Mesenchymal stem cell (in vitro differentiated cells and primary cell): ENCODE measurements at regions not wholly inside any gene's neighbourhood (a gene's known extent, or its start where the extent isn't known, plus 50 kb on each side); places are given as distances from the start of the nearest gene placed in this dataset.

Experiments
- DNase-seq: peaks from one replicate; pipeline ENCODE4 v3.0.0-alpha.2; 2013
- H2AFZ ChIP-seq: one replicate; pipeline ENCODE4 v1.6.1; 2013; ENCODE audit warnings: low read depth, mild to moderate bottlenecking, control low read depth, inconsistent platforms, low read length, moderate library complexity
- H2AK5ac ChIP-seq: 2 replicates; pipeline ENCODE4 v1.6.1; 2013; ENCODE audit warnings: low read length, moderate library complexity, mild to moderate bottlenecking, inconsistent platforms; ENCODE audit not compliant: severe bottlenecking
- H2BK120ac ChIP-seq: one replicate; pipeline ENCODE4 v1.6.1; 2013; ENCODE audit warnings: low read depth, mild to moderate bottlenecking, inconsistent platforms, low read length, moderate library complexity
- H2BK12ac ChIP-seq, 2 experiments: one replicate each; pipeline ENCODE4 v1.6.1; 2013; ENCODE audit warnings: inconsistent platforms in 2 of 2, low read length in 2 of 2, mild to moderate bottlenecking in 2 of 2, moderate library complexity in 2 of 2, control low read depth in 1 of 2
- H2BK15ac ChIP-seq: one replicate; pipeline ENCODE4 v1.6.1; 2013; ENCODE audit warnings: mild to moderate bottlenecking, low read depth, inconsistent platforms; ENCODE audit not compliant: poor library complexity, severe bottlenecking
- H2BK5ac ChIP-seq: 2 replicates; pipeline ENCODE4 v1.6.1; 2013; ENCODE audit warnings: low read depth, mild to moderate bottlenecking, low read length, control low read depth, inconsistent platforms; ENCODE audit not compliant: poor library complexity, severe bottlenecking
- H3K14ac ChIP-seq, 2 experiments: one replicate each; pipeline ENCODE4 v1.6.1; 2013; ENCODE audit warnings: inconsistent platforms in 2 of 2, low read length in 2 of 2, control low read depth in 1 of 2, mild to moderate bottlenecking in 1 of 2, moderate library complexity in 1 of 2
- H3K18ac ChIP-seq, 2 experiments: one replicate each; pipeline ENCODE4 v1.6.1; 2013; ENCODE audit warnings: inconsistent platforms in 2 of 2, low read length in 2 of 2, control low read depth in 1 of 2, low read depth in 1 of 2, mild to moderate bottlenecking in 1 of 2
- H3K23ac ChIP-seq, 2 experiments: one replicate each; pipeline ENCODE4 v1.6.1; 2013; ENCODE audit warnings: inconsistent platforms in 2 of 2, low read length in 2 of 2, mild to moderate bottlenecking in 2 of 2, moderate library complexity in 2 of 2, control low read depth in 1 of 2
- H3K27ac ChIP-seq: 2 replicates; pipeline ENCODE4 v1.5.1; 2013; ENCODE audit warnings: mild to moderate bottlenecking, moderate library complexity, low read length, control low read depth, inconsistent platforms; ENCODE audit not compliant: poor library complexity, severe bottlenecking
- H3K27me3 ChIP-seq, 2 experiments: 2 replicates each; pipeline versions ENCODE4 v1.6.1 to v1.7.0; 2013; ENCODE audit warnings: low read length in 2 of 2, mild to moderate bottlenecking in 2 of 2, moderate library complexity in 2 of 2, control low read depth in 1 of 2, inconsistent platforms in 1 of 2; ENCODE audit not compliant: control insufficient read depth in 1 of 2, insufficient read depth in 1 of 2
- H3K36me3 ChIP-seq, 2 experiments: 2 replicates each; pipeline versions ENCODE4 v1.6.1 to v1.7.0; 2013; ENCODE audit warnings: low read length in 2 of 2, control low read depth in 1 of 2, inconsistent platforms in 1 of 2, low read depth in 1 of 2, mild to moderate bottlenecking in 1 of 2; ENCODE audit not compliant: insufficient read depth in 2 of 2, control insufficient read depth in 1 of 2
- H3K4ac ChIP-seq, 2 experiments: one replicate each; pipeline ENCODE4 v1.6.1; 2013; ENCODE audit warnings: inconsistent platforms in 2 of 2, low read length in 2 of 2, mild to moderate bottlenecking in 2 of 2, moderate library complexity in 2 of 2, control low read depth in 1 of 2, low read depth in 1 of 2
- H3K4me1 ChIP-seq: 2 replicates; pipeline ENCODE4 v1.6.1; 2013; ENCODE audit warnings: low read depth, low read length, control low read depth; ENCODE audit not compliant: control insufficient read depth, insufficient read depth
- H3K4me2 ChIP-seq: 2 replicates; pipeline ENCODE4 v1.6.1; 2013; ENCODE audit warnings: low read length, mild to moderate bottlenecking, inconsistent platforms; ENCODE audit not compliant: poor library complexity, severe bottlenecking
- H3K4me3 ChIP-seq, 2 experiments: 2 replicates each; pipeline versions ENCODE4 v1.5.1 to v1.7.0; 2013; ENCODE audit warnings: low read length in 2 of 2, mild to moderate bottlenecking in 2 of 2, control low read depth in 1 of 2, low read depth in 1 of 2; ENCODE audit not compliant: insufficient read depth in 1 of 2
- H3K79me1 ChIP-seq: replicated peaks from 2 replicates; pipeline ENCODE4 v1.6.1; 2013; ENCODE audit warnings: mild to moderate bottlenecking, control low read depth, low read length, inconsistent platforms; ENCODE audit not compliant: poor library complexity, severe bottlenecking
- H3K9ac ChIP-seq: 2 replicates; pipeline ENCODE4 v1.7.0; 2013; ENCODE audit warnings: mild to moderate bottlenecking, low read length, moderate library complexity
- H3K9me3 ChIP-seq: 2 replicates; pipeline ENCODE4 v1.7.0; 2013; ENCODE audit warnings: mild to moderate bottlenecking, low read length; ENCODE audit not compliant: control insufficient read depth
- H4K8ac ChIP-seq: one replicate; pipeline ENCODE4 v1.6.1; 2013; ENCODE audit warnings: inconsistent platforms, mild to moderate bottlenecking, low read length, moderate library complexity
- H4K91ac ChIP-seq: one replicate; pipeline ENCODE4 v1.6.1; 2013; ENCODE audit warnings: mild to moderate bottlenecking, low read length, inconsistent platforms
- WGBS: methylation state at CpG from one replicate; pipeline ENCODE4 v1.1.7; 2013; ENCODE audit warnings: mixed read lengths; 5-methylcytosine and 5-hydroxymethylcytosine counted together

DNA sequence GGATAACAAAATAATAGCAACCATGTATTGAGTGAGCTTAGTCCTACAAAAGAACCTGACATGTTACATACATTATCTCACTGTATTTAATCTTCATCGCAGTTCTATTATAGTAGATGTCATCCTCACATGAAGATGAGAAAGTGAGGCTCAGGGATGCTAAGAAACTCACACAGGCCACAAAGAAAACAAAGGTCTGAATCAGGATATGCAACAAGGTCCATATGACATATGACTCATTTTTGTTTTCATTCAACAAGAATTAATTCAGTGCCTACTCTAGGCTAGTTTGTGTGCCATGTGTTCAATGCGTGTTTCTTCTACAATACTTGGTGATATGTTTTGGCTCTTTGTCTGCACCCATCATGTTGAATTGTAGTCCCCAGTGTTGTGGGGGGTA lies 219.7 kb upstream of the EPHA4 start:
- H3K4me3 ChIP-seq, result no peak overlapping the region
- H4K91ac ChIP-seq, result no peak overlapping the region
- H3K18ac ChIP-seq, result no peak overlapping the region
- H2BK5ac ChIP-seq, result no peak overlapping the region
- no peak overlapping the region for H3K27ac ChIP-seq
- H3K79me1 ChIP-seq, result no peaks in the 10 kb centered on the region
- H3K23ac ChIP-seq, result no peak overlapping the region
- WGBS, result 100% methylated on average over 2 of the region's 2 CpGs
- no peaks in the 10 kb centered on the region for H3K36me3 ChIP-seq
- H3K27me3 ChIP-seq, result no peaks in the 10 kb centered on the region
- H3K4ac ChIP-seq, result no peak overlapping the region
- no peak overlapping the region for H3K4me2 ChIP-seq
- no peak overlapping the region for H2BK15ac ChIP-seq
- no peak for DNase-seq
- H4K8ac ChIP-seq, result no peak overlapping the region
- H2AFZ ChIP-seq, result no peak overlapping the region
- H3K9ac ChIP-seq, result no peak overlapping the region
- H3K4me1 ChIP-seq, result peaks cover 4% of the 10 kb centered on the region
- no peaks in the 10 kb centered on the region for H3K9me3 ChIP-seq
- no peak overlapping the region for H3K14ac ChIP-seq
- no peak overlapping the region for H2BK12ac ChIP-seq
- no peak overlapping the region for H2BK120ac ChIP-seq
- H2AK5ac ChIP-seq, result no peak overlapping the region

- H3K4me3 ChIP-seq, result no peak overlapping the region
- no peak overlapping the region for H2AFZ ChIP-seq
- 100% methylated on average over 2 of the region's 4 CpGs for WGBS
- no peaks in the 10 kb centered on the region for H3K36me3 ChIP-seq
- H4K8ac ChIP-seq, result no peak overlapping the region
- no peak overlapping the region for H3K9ac ChIP-seq
- H3K14ac ChIP-seq, result no peak overlapping the region
- no peak overlapping the region for H3K23ac ChIP-seq
- H2BK5ac ChIP-seq, result no peak overlapping the region
- H3K79me1 ChIP-seq, result no peaks in the 10 kb centered on the region
- H4K91ac ChIP-seq, result no peak overlapping the region
- no peak overlapping the region for H2AK5ac ChIP-seq
- H3K27ac ChIP-seq, result no peak overlapping the region
- H2BK120ac ChIP-seq, result no peak overlapping the region
- H3K4me2 ChIP-seq, result no peak overlapping the region
- no peak overlapping the region for H2BK12ac ChIP-seq
- H2BK15ac ChIP-seq, result no peak overlapping the region
- H3K27me3 ChIP-seq, result no peaks in the 10 kb centered on the region
- no peaks in the 10 kb centered on the region for H3K9me3 ChIP-seq
- no peak for DNase-seq
- no peak overlapping the region for H3K18ac ChIP-seq
- H3K4me1 ChIP-seq, result no peaks in the 10 kb centered on the region
- H3K4ac ChIP-seq, result no peak overlapping the region
Measured at GRCh38 chr2:221787561-221787960, 215.5 kb upstream of the EPHA4 start.

- Histone ChIP-seq H4K91ac (no peak overlapping the region), H3K4me2 (no peak overlapping the region), H3K4me1 (no peaks in the 10 kb centered on the region), H2BK5ac (no peak overlapping the region), H3K14ac (no peak overlapping the region), H3K4me3 (no peak overlapping the region), H3K9ac (no peak overlapping the region), H2AFZ (no peak overlapping the region), H3K18ac (no peak overlapping the region), H2BK120ac (no peak overlapping the region), H3K36me3 (no peaks in the 10 kb centered on the region), H3K79me1 (no peaks in the 10 kb centered on the region), H3K27ac (no peak overlapping the region), H3K9me3 (no peaks in the 10 kb centered on the region), H3K27me3 (no peaks in the 10 kb centered on the region), H3K4ac (no peak overlapping the region), H3K23ac (no peak overlapping the region), H4K8ac (no peak overlapping the region), H2AK5ac (no peak overlapping the region), H2BK15ac (no peak overlapping the region), H2BK12ac (no peak overlapping the region)
- WGBS, result 83% methylated on average over 3 of the region's 5 CpGs
- DNase-seq, result no peak
Measured at GRCh38 chr2:221786297-221786926, 214.3 kb upstream of the EPHA4 start.

- peak overlapping the region; percentile 26 for H2BK15ac ChIP-seq
- no peak overlapping the region for H3K18ac ChIP-seq
- no peaks in the 10 kb centered on the region for H3K27me3 ChIP-seq
- no peak overlapping the region for H3K4ac ChIP-seq
- no peak overlapping the region for H2BK12ac ChIP-seq
- no peaks in the 10 kb centered on the region for H3K36me3 ChIP-seq
- H3K4me1 ChIP-seq, result peaks cover 5% of the 10 kb centered on the region
- no peak overlapping the region for H3K4me2 ChIP-seq
- H3K9me3 ChIP-seq, result no peaks in the 10 kb centered on the region
- peak overlapping the region in 1 of 2 experiments; percentile 50 for H3K4me3 ChIP-seq
- H2AFZ ChIP-seq, result no peak overlapping the region
- DNase-seq, result peak; percentile 32
- no peak overlapping the region for H2AK5ac ChIP-seq
- 65% methylated on average over 1 of the region's 1 CpG for WGBS
- peak overlapping the region; percentile 57 for H3K27ac ChIP-seq
- peak overlapping the region; percentile 30 for H4K8ac ChIP-seq
- H3K79me1 ChIP-seq, result no peaks in the 10 kb centered on the region
- no peak overlapping the region for H2BK120ac ChIP-seq
- H3K9ac ChIP-seq, result peak overlapping the region; percentile 71
- H3K23ac ChIP-seq, result no peak overlapping the region
- H2BK5ac ChIP-seq, result peak overlapping the region; percentile 68
- H3K14ac ChIP-seq, result no peak overlapping the region
- no peak overlapping the region for H4K91ac ChIP-seq
Measured at GRCh38 chr2:221780281-221780688, 208.2 kb upstream of the EPHA4 start.
